ENCODE measurements at regions not wholly inside any gene's neighbourhood (a gene's known extent, or its start where the extent isn't known, plus 50 kb on each side); places are given as distances from the start of the nearest gene placed in this dataset.

DNA sequence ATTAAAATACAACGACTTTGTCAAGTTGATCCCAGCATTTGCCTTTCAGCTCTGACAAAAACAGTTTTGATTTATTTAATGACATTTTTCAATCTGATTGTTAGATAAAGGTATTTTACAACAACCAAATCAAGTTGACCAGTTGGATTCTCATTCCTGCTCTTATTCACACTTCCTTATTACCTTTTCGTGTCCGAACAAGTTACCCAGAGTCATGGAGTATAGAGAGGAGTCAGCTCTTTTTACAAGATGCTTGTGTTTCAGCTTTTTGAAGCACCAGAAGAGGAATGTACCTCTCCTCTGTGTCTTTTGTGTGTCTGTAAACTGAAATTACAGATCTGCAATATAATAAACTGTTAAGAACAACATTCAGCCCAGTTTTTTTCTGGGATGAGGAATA lies 151.3 kb upstream of the TMEM161B start:
- TF ChIP-seq, protein P1, sequence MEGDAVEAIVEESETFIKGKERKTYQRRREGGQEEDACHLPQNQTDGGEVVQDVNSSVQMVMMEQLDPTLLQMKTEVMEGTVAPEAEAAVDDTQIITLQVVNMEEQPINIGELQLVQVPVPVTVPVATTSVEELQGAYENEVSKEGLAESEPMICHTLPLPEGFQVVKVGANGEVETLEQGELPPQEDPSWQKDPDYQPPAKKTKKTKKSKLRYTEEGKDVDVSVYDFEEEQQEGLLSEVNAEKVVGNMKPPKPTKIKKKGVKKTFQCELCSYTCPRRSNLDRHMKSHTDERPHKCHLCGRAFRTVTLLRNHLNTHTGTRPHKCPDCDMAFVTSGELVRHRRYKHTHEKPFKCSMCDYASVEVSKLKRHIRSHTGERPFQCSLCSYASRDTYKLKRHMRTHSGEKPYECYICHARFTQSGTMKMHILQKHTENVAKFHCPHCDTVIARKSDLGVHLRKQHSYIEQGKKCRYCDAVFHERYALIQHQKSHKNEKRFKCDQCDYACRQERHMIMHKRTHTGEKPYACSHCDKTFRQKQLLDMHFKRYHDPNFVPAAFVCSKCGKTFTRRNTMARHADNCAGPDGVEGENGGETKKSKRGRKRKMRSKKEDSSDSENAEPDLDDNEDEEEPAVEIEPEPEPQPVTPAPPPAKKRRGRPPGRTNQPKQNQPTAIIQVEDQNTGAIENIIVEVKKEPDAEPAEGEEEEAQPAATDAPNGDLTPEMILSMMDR (IDR thresholded peaks at IDR 0.05; ENCODE audit: low read length): no peak
- no peak for TF ChIP-seq EZH2 (IDR thresholded peaks at IDR 0.05; ENCODE audit: borderline replicate concordance, low read length)

Measured in OCI-LY1 (cell line).